ENCODE measurements at regions not wholly inside any gene's neighbourhood (a gene's known extent, or its start where the extent isn't known, plus 50 kb on each side); places are given as distances from the start of the nearest gene placed in this dataset.

DNA sequence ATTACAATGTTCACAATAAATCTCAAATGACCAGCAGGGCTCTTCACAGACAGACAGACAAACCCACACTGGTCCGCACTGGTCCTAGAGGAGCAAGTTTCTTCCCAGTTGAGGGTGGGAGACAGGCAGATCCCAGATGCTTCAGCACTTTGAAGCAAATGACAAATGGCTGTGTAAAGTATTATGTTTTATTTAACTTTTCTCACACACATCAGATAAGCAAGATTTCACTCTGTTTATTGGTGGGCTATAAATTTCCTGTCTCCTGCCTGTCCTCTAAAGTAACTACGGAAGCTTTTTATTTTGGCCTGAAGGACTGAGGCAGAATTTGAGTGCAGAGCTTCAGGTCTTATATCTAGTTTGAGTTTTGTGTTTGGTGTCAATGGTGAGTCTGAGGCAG lies 174.7 kb upstream of the MTNR1B start:
- CTCF ChIA-PET, result no interaction called here
- Mint-ChIP-seq H3K27ac (no peak overlapping the region), H3K9me3 (peaks cover 0 to 6% (median 0%) of the 10 kb centered on the region in 11 donors), H3K36me3 (no peaks in the 10 kb centered on the region), H3K27me3 (peaks cover 0 to 5% (median 0%) of the 10 kb centered on the region in 5 donors), H3K4me1 (no peaks in the 10 kb centered on the region), H3K4me3 (no peak overlapping the region)
- Histone ChIP-seq H3K27me3 (ENCODE audit: control insufficient read depth in 2 of 2, insufficient read depth in 2 of 2, low read length in 2 of 2) (no peaks in the 10 kb centered on the region), H3K9me3 (ENCODE audit: control insufficient read depth in 2 of 3, low read length in 3 of 3) (no peaks in the 10 kb centered on the region), H3K4me3 (ENCODE audit: low read length) (no peak overlapping the region), H3K27ac (ENCODE audit: low read depth, low read length) (no peak overlapping the region), H3K36me3 (ENCODE audit: control insufficient read depth in 2 of 3, insufficient read depth in 3 of 3, low read length in 3 of 3) (no peaks in the 10 kb centered on the region), H3K4me1 (ENCODE audit: control insufficient read depth in 2 of 2, insufficient read depth in 2 of 2, low read length in 2 of 2) (no peaks in the 10 kb centered on the region)
- POLR2A ChIA-PET, result no interaction called here
- no peak for ATAC-seq
- DNase-seq, result no peak
- intact Hi-C loops (cut with micrococcal nuclease), result no loop called here

DNA sequence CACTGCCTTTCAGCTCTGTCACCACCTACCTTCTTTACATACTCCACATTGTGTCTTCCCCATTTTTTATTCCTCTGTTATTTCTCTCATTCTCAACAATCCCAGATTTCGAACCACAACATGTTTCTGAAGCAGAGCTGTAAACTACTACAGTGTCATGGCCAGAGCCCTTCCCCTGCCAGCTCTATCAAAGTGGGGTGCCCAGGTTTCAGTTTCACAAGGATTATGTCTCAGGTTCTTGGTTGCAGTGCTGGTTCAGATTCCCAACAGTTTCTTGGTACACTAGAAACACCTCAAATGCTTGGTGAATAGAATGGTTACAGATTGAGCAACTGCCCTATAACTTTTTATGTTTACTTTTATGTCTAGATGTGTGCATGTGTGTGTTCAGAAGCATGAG lies 172.7 kb upstream of the MTNR1B start:
- no peaks in the 10 kb centered on the region for H3K36me3 ChIP-seq (ENCODE audit: control insufficient read depth in 2 of 3, insufficient read depth in 3 of 3, low read length in 3 of 3)
- no peaks in the 10 kb centered on the region for H3K4me1 Mint-ChIP-seq
- H3K27ac Mint-ChIP-seq, result no peak overlapping the region
- ChIA-PET CTCF (no interaction called here), POLR2A (no interaction called here)
- H3K9me3 ChIP-seq (ENCODE audit: control insufficient read depth in 2 of 3, low read length in 3 of 3), result no peaks in the 10 kb centered on the region
- H3K4me3 ChIP-seq (ENCODE audit: low read length), result no peak overlapping the region
- H3K36me3 Mint-ChIP-seq, result no peaks in the 10 kb centered on the region
- H3K9me3 Mint-ChIP-seq, result peaks cover 0 to 7% (median 0%) of the 10 kb centered on the region in 11 donors
- intact Hi-C loops (cut with micrococcal nuclease), result no loop called here
- no peak overlapping the region for H3K27ac ChIP-seq (ENCODE audit: low read depth, low read length)
- H3K27me3 Mint-ChIP-seq, result peaks cover 0 to 5% (median 0%) of the 10 kb centered on the region in 5 donors
- DNase-seq, result no peak
- H3K27me3 ChIP-seq (ENCODE audit: control insufficient read depth in 2 of 2, insufficient read depth in 2 of 2, low read length in 2 of 2), result no peaks in the 10 kb centered on the region
- no peak for ATAC-seq
- no peaks in the 10 kb centered on the region for H3K4me1 ChIP-seq (ENCODE audit: control insufficient read depth in 2 of 2, insufficient read depth in 2 of 2, low read length in 2 of 2)
- no peak overlapping the region for H3K4me3 Mint-ChIP-seq

DNA sequence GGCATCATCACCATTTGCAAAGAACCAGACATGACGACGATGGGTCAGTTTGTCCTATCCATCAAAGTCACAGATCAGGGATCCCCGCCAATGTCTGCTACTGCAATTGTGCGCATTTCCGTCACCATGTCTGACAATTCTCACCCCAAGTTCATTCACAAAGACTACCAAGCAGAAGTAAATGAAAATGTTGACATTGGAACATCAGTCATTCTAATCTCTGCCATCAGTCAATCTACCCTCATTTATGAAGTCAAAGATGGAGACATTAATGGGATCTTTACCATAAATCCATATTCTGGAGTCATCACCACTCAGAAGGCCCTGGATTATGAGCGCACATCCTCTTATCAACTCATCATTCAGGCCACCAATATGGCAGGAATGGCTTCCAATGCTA lies 171.6 kb upstream of the MTNR1B start:
- H3K36me3 Mint-ChIP-seq, result no peaks in the 10 kb centered on the region
- Histone ChIP-seq H3K4me1 (ENCODE audit: control insufficient read depth in 2 of 2, insufficient read depth in 2 of 2, low read length in 2 of 2) (no peaks in the 10 kb centered on the region), H3K9me3 (ENCODE audit: control insufficient read depth in 2 of 3, low read length in 3 of 3) (no peaks in the 10 kb centered on the region), H3K27me3 (ENCODE audit: control insufficient read depth in 2 of 2, insufficient read depth in 2 of 2, low read length in 2 of 2) (no peaks in the 10 kb centered on the region), H3K4me3 (ENCODE audit: low read length) (no peak overlapping the region), H3K27ac (ENCODE audit: low read depth, low read length) (no peak overlapping the region), H3K36me3 (ENCODE audit: control insufficient read depth in 2 of 3, insufficient read depth in 3 of 3, low read length in 3 of 3) (no peaks in the 10 kb centered on the region)
- H3K27me3 Mint-ChIP-seq, result peaks cover 0 to 5% (median 0%) of the 10 kb centered on the region in 5 donors
- no peaks in the 10 kb centered on the region for H3K4me1 Mint-ChIP-seq
- peaks cover 0 to 7% (median 0%) of the 10 kb centered on the region in 11 donors for H3K9me3 Mint-ChIP-seq
- no peak overlapping the region for H3K4me3 Mint-ChIP-seq
- no peak overlapping the region for H3K27ac Mint-ChIP-seq
- DNase-seq (no peak), ATAC-seq (no peak)
- POLR2A ChIA-PET, result no interaction called here
- intact Hi-C loops (cut with micrococcal nuclease), result no loop called here
- CTCF ChIA-PET, result no interaction called here

DNA sequence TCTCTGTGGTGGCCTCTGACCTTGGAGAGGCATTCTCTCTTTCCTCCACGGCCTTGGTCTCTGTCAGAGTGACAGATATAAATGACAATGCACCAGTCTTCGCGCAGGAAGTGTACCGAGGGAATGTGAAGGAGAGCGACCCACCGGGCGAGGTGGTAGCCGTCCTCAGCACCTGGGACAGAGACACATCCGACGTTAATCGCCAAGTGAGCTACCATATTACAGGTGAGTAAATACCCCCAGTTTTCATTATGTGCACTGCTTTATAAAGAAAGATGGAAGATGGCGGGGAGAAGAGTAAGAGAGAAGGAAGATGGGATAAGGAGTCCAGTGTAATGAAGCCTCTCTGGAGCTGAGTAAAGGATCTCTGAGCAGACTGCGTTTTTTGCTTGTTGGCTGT lies 167.8 kb upstream of the MTNR1B start:
- no peaks in the 10 kb centered on the region for H3K9me3 ChIP-seq (ENCODE audit: control insufficient read depth in 2 of 3, low read length in 3 of 3)
- ATAC-seq, result no peak
- Mint-ChIP-seq H3K9me3 (peaks cover 0 to 12% (median 3%) of the 10 kb centered on the region in 11 donors), H3K36me3 (no peaks in the 10 kb centered on the region), H3K27ac (no peak overlapping the region), H3K4me3 (no peak overlapping the region), H3K27me3 (peaks cover 0 to 6% (median 0%) of the 10 kb centered on the region in 5 donors), H3K4me1 (no peaks in the 10 kb centered on the region)
- no peak overlapping the region for H3K4me3 ChIP-seq (ENCODE audit: low read length)
- no peaks in the 10 kb centered on the region for H3K4me1 ChIP-seq (ENCODE audit: control insufficient read depth in 2 of 2, insufficient read depth in 2 of 2, low read length in 2 of 2)
- no peak overlapping the region for H3K27ac ChIP-seq (ENCODE audit: low read depth, low read length)
- DNase-seq, result no peak
- no peaks in the 10 kb centered on the region for H3K27me3 ChIP-seq (ENCODE audit: control insufficient read depth in 2 of 2, insufficient read depth in 2 of 2, low read length in 2 of 2)
- ChIA-PET POLR2A (no interaction called here), CTCF (no interaction called here)
- intact Hi-C loops (cut with micrococcal nuclease), result no loop called here
- H3K36me3 ChIP-seq (ENCODE audit: control insufficient read depth in 2 of 3, insufficient read depth in 3 of 3, low read length in 3 of 3), result no peaks in the 10 kb centered on the region

DNA sequence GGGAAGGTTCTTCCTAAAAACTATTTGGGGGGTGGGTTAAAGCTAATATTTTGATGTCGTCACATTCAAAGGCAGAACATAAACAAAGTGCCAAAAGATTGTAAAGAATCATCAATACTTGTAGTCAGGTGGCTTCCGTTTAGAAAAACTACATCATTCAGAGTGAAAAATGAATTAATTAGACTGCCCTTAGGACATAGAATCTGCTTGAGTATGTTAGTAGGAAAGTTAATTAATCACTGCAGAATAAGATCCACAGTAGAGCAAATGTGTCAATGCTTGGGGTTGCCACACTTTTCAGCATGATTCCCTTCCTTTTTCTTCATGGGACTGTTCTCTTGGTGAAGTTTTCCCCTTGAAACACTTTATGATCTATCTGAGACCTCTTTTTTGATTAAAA lies 166.8 kb upstream of the MTNR1B start:
- no peak overlapping the region for H3K27ac ChIP-seq (ENCODE audit: low read depth, low read length)
- Mint-ChIP-seq H3K4me1 (no peaks in the 10 kb centered on the region), H3K4me3 (no peak overlapping the region), H3K9me3 (peaks cover 0 to 11% (median 3%) of the 10 kb centered on the region in 11 donors), H3K36me3 (no peaks in the 10 kb centered on the region), H3K27ac (no peak overlapping the region), H3K27me3 (peaks cover 0 to 6% (median 0%) of the 10 kb centered on the region in 5 donors)
- DNase-seq (no peak), ATAC-seq (no peak)
- no peaks in the 10 kb centered on the region for H3K36me3 ChIP-seq (ENCODE audit: control insufficient read depth in 2 of 3, insufficient read depth in 3 of 3, low read length in 3 of 3)
- intact Hi-C loops (cut with micrococcal nuclease), result no loop called here
- H3K27me3 ChIP-seq (ENCODE audit: control insufficient read depth in 2 of 2, insufficient read depth in 2 of 2, low read length in 2 of 2), result no peaks in the 10 kb centered on the region
- POLR2A ChIA-PET, result no interaction called here
- H3K9me3 ChIP-seq (ENCODE audit: control insufficient read depth in 2 of 3, low read length in 3 of 3), result no peaks in the 10 kb centered on the region
- CTCF ChIA-PET, result no interaction called here
- no peak overlapping the region for H3K4me3 ChIP-seq (ENCODE audit: low read length)
- no peaks in the 10 kb centered on the region for H3K4me1 ChIP-seq (ENCODE audit: control insufficient read depth in 2 of 2, insufficient read depth in 2 of 2, low read length in 2 of 2)

DNA sequence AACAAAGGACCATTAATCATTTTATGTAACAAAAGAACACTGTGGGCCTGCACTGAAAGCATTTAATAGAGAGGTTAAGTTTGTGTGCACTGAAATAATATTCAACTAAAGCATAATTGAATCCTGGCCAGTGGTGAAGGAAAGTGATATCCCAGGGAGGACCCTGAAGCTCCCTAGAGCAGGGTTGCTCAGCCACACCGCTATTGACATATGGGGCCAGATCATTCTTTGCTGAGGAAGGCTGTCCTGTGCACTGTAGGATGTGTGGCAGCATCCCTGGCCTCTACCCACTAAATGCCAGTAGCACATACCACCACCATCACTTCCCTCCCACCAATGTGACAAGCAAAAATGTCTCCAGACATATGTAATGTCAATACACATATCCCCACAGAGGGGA lies 166.1 kb upstream of the MTNR1B start:
- Mint-ChIP-seq H3K9me3 (peaks cover 0 to 9% (median 4%) of the 10 kb centered on the region in 11 donors), H3K4me1 (no peaks in the 10 kb centered on the region), H3K4me3 (no peak overlapping the region), H3K36me3 (no peaks in the 10 kb centered on the region), H3K27ac (no peak overlapping the region), H3K27me3 (peaks cover 0 to 6% (median 0%) of the 10 kb centered on the region in 5 donors)
- no peaks in the 10 kb centered on the region for H3K9me3 ChIP-seq (ENCODE audit: control insufficient read depth in 2 of 3, low read length in 3 of 3)
- ATAC-seq (no peak), DNase-seq (no peak)
- no peaks in the 10 kb centered on the region for H3K4me1 ChIP-seq (ENCODE audit: control insufficient read depth in 2 of 2, insufficient read depth in 2 of 2, low read length in 2 of 2)
- H3K27ac ChIP-seq (ENCODE audit: low read depth, low read length), result no peak overlapping the region
- CTCF ChIA-PET, result no interaction called here
- H3K27me3 ChIP-seq (ENCODE audit: control insufficient read depth in 2 of 2, insufficient read depth in 2 of 2, low read length in 2 of 2), result no peaks in the 10 kb centered on the region
- POLR2A ChIA-PET, result no interaction called here
- intact Hi-C loops (cut with micrococcal nuclease), result no loop called here
- no peak overlapping the region for H3K4me3 ChIP-seq (ENCODE audit: low read length)
- H3K36me3 ChIP-seq (ENCODE audit: control insufficient read depth in 2 of 3, insufficient read depth in 3 of 3, low read length in 3 of 3), result no peaks in the 10 kb centered on the region

DNA sequence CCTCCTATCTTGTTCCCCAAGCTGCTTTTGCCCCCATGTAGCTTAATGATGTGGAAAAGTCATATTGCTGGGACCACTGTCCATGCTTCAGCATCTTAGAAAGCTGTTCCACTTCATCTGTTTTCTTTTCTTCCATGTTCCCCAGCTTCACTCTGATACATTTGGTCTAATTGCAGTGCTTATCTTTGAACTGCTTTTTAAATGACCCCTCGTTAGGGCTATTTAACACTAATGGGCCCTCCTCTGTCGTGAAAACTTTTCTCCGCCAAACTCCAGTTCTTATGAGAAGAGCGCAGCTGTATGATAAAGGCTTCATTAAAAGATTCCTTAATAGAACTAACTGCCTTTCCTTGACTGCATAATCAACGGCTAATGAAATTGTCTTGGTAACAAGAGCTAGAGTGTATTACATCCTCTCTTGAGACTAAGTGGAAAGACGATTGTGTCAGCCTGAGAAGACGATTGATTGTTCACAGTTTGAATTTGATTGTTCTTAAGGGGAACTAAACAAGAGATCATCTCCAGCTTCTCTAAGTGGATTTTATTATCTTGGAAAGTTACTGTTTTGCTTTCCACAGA lies 165.0 kb upstream of the MTNR1B start:
- no peak for DNase-seq
- no peak overlapping the region for H3K27ac ChIP-seq (ENCODE audit: low read depth, low read length)
- H3K27ac Mint-ChIP-seq, result no peak overlapping the region
- H3K4me1 Mint-ChIP-seq, result no peaks in the 10 kb centered on the region
- ChIA-PET CTCF (no interaction called here), POLR2A (no interaction called here)
- H3K4me3 Mint-ChIP-seq, result no peak overlapping the region
- no peak for ATAC-seq
- no peaks in the 10 kb centered on the region for H3K36me3 ChIP-seq (ENCODE audit: control insufficient read depth in 2 of 3, insufficient read depth in 3 of 3, low read length in 3 of 3)
- H3K4me3 ChIP-seq (ENCODE audit: low read length), result no peak overlapping the region
- no peaks in the 10 kb centered on the region for H3K9me3 ChIP-seq (ENCODE audit: control insufficient read depth in 2 of 3, low read length in 3 of 3)
- intact Hi-C loops (cut with micrococcal nuclease), result no loop called here
- peaks cover 0 to 6% (median 0%) of the 10 kb centered on the region in 5 donors for H3K27me3 Mint-ChIP-seq
- no peaks in the 10 kb centered on the region for H3K4me1 ChIP-seq (ENCODE audit: control insufficient read depth in 2 of 2, insufficient read depth in 2 of 2, low read length in 2 of 2)
- H3K36me3 Mint-ChIP-seq, result no peaks in the 10 kb centered on the region
- H3K27me3 ChIP-seq (ENCODE audit: control insufficient read depth in 2 of 2, insufficient read depth in 2 of 2, low read length in 2 of 2), result no peaks in the 10 kb centered on the region
- peaks cover 0 to 9% (median 4%) of the 10 kb centered on the region in 11 donors for H3K9me3 Mint-ChIP-seq

Data from naive thymus-derived CD4-positive, alpha-beta T cell (primary cell).